CD14-positive monocyte (primary cell): ENCODE measurements at regions not wholly inside any gene's neighbourhood (a gene's known extent, or its start where the extent isn't known, plus 50 kb on each side); places are given as distances from the start of the nearest gene placed in this dataset.

Experiments used
- DNase-seq, 3 donors: peaks; one replicate each; pipeline ENCODE4 v3.0.0-alpha.2; 2011 to 2022
- H2AFZ ChIP-seq: 2 replicates; pipeline ENCODE4 v1.6.0; 2012; ENCODE audit warnings: mild to moderate bottlenecking, low read depth, low read length, inconsistent platforms; ENCODE audit not compliant: insufficient read depth, poor library complexity, severe bottlenecking
- H3K27ac ChIP-seq, 2 donors: 1 replicate in 1 of 2; 2 replicates in 1 of 2; pipeline ENCODE4 v1.5.1; 2012 to 2013; ENCODE audit warnings: low read length in 2 of 2, control low read depth in 1 of 2, inconsistent platforms in 1 of 2, low read depth in 1 of 2, mild to moderate bottlenecking in 1 of 2
- H3K27me3 ChIP-seq, 2 donors: one replicate each; pipeline versions ENCODE4 v1.6.0 to v1.6.1; 2011 to 2013; ENCODE audit warnings: low read length in 2 of 2; ENCODE audit not compliant: control insufficient read depth in 2 of 2, insufficient read depth in 2 of 2
- H3K36me3 ChIP-seq, 2 donors: replicated peaks in 1 of 2; 1 replicate in 1 of 2; 2 replicates in 1 of 2; pipeline versions ENCODE4 v1.5.1 to v1.6.1; 2012 to 2013; ENCODE audit warnings: low read length in 2 of 2, control low read depth in 1 of 2, inconsistent platforms in 1 of 2, mild to moderate bottlenecking in 1 of 2; ENCODE audit not compliant: insufficient read depth in 2 of 2, control insufficient read depth in 1 of 2
- H3K4me1 ChIP-seq, 2 donors: 1 replicate in 1 of 2; 2 replicates in 1 of 2; pipeline versions ENCODE4 v1.5.1 to v1.6.1; 2012 to 2013; ENCODE audit warnings: low read length in 2 of 2, control low read depth in 1 of 2, inconsistent platforms in 1 of 2, mild to moderate bottlenecking in 1 of 2, moderate library complexity in 1 of 2; ENCODE audit not compliant: insufficient read depth in 2 of 2, control insufficient read depth in 1 of 2
- H3K4me2 ChIP-seq: replicated peaks from 2 replicates; pipeline ENCODE3; 2012; ENCODE audit warnings: low read length, moderate library complexity, mild to moderate bottlenecking; ENCODE audit not compliant: poor library complexity, severe bottlenecking; ENCODE audit errors: extremely low read depth
- H3K4me3 ChIP-seq, 3 experiments: fragments of 200-600 bp in 1 of 3; sonication (generic) in 1 of 3; replicated peaks in 1 of 3; 1 replicate in 2 of 3; 2 replicates in 1 of 3; pipeline ENCODE4 v1.5.1; 2011 to 2013; ENCODE audit warnings: low read length in 3 of 3, mild to moderate bottlenecking in 3 of 3, control low read depth in 2 of 3, low read depth in 2 of 3, inconsistent platforms in 1 of 3, moderate library complexity in 1 of 3
- H3K79me2 ChIP-seq: 2 replicates; pipeline ENCODE4 v1.6.0; 2012; ENCODE audit warnings: mild to moderate bottlenecking, control low read depth, inconsistent platforms, low read length, moderate library complexity; ENCODE audit not compliant: insufficient read depth
- H3K9ac ChIP-seq: 2 replicates; pipeline ENCODE4 v1.6.0; 2017; ENCODE audit warnings: low read length, mild to moderate bottlenecking; ENCODE audit not compliant: insufficient read depth, poor library complexity, severe bottlenecking
- H3K9me3 ChIP-seq, 2 donors: replicated peaks in 1 of 2; 1 replicate in 1 of 2; 2 replicates in 1 of 2; pipeline versions ENCODE4 v1.5.1 to v1.6.1; 2012 to 2013; ENCODE audit warnings: low read length in 2 of 2, control low read depth in 1 of 2; ENCODE audit not compliant: control insufficient read depth in 1 of 2, insufficient read depth in 1 of 2
- H4K20me1 ChIP-seq: 2 replicates; pipeline ENCODE4 v1.6.0; 2012; ENCODE audit warnings: mild to moderate bottlenecking, low read length, control low read depth, moderate library complexity; ENCODE audit not compliant: insufficient read depth
- H3K27ac Mint-ChIP-seq, 7 donors: one replicate each; pipeline ENCODE4 v1.8.0; 2020; ENCODE audit warnings: mild to moderate bottlenecking in 7 of 7, mixed read lengths in 7 of 7, moderate library complexity in 6 of 7, inconsistent platforms in 2 of 7
- H3K27me3 Mint-ChIP-seq, 3 donors: one replicate each; pipeline ENCODE4 v1.8.0; 2021 to 2022; ENCODE audit warnings: low read depth in 3 of 3, mild to moderate bottlenecking in 3 of 3, mixed read lengths in 3 of 3, moderate library complexity in 3 of 3, inconsistent platforms in 1 of 3
- H3K36me3 Mint-ChIP-seq, 2 donors: one replicate each; pipeline ENCODE4 v1.8.0; 2020; ENCODE audit warnings: mixed read lengths in 2 of 2, inconsistent platforms in 1 of 2, mild to moderate bottlenecking in 1 of 2
- H3K4me1 Mint-ChIP-seq: one replicate; pipeline ENCODE4 v1.8.0; 2020; ENCODE audit warnings: mild to moderate bottlenecking, mixed read lengths
- H3K4me3 Mint-ChIP-seq, 2 donors: one replicate each; pipeline ENCODE4 v1.8.0; 2020; ENCODE audit warnings: mild to moderate bottlenecking in 2 of 2, mixed read lengths in 2 of 2, moderate library complexity in 1 of 2
- H3K9me3 Mint-ChIP-seq, 7 donors: one replicate each; pipeline ENCODE4 v1.8.0; 2020 to 2022; ENCODE audit warnings: mixed read lengths in 7 of 7, mild to moderate bottlenecking in 6 of 7, moderate library complexity in 6 of 7, inconsistent platforms in 2 of 7
- CTCF ChIP-seq: fragments of 200-600 bp; IDR thresholded peaks from one replicate; pipeline ENCODE4 v1.8.0; 2022; ENCODE audit warnings: antibody characterized with exemption, mild to moderate bottlenecking
- WGBS: methylation state at CpG from one replicate; pipeline ENCODE4 v1.1.5; 2013; ENCODE audit warnings: missing lambda C conversion rate; ENCODE audit not compliant: insufficient coverage; 5-methylcytosine and 5-hydroxymethylcytosine counted together
- intact Hi-C, 2 donors: fragments of 100-400 bp; cut with micrococcal nuclease; formaldehyde crosslinking; loops; one replicate each; pipeline versions ENCODE4 v1.15.0 to v1.15.1; 2023

DNA sequence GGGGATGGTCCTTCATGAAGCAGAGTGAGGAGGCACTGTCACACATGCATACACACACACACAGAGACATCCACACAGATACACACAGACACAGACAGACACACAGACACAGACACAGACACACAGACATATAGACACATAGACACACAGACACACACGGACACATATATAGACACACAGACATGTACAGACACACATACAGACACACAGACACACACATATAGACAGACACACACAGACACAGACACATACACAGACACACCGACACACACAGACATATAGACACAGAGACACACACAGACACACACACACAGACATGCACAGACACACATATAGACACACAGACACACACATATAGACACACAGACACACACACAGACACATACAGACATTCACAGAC, 173.9 kb downstream of the URI1 start:
- intact Hi-C loops, result no loop called here
- Mint-ChIP-seq H3K4me3 (no peak overlapping the region), H3K9me3 (peaks cover 0 to 3% (median 0%) of the 10 kb centered on the region in 7 donors), H3K27me3 (peaks cover 0 to 5% (median 5%) of the 10 kb centered on the region in 3 donors), H3K36me3 (no peaks in the 10 kb centered on the region), H3K27ac (no peak overlapping the region), H3K4me1 (no peaks in the 10 kb centered on the region)
- no peaks in the 10 kb centered on the region for H3K9me3 ChIP-seq
- H3K27me3 ChIP-seq, result no peaks in the 10 kb centered on the region
- H4K20me1 ChIP-seq, result no peaks in the 10 kb centered on the region
- no peak overlapping the region for H3K9ac ChIP-seq
- H3K36me3 ChIP-seq, result no peaks in the 10 kb centered on the region
- no peak overlapping the region for H3K4me2 ChIP-seq
- H3K4me3 ChIP-seq, result no peak overlapping the region
- H3K4me1 ChIP-seq, result no peaks in the 10 kb centered on the region
- WGBS, result 65% methylated on average over 2 of the region's 2 CpGs
- DNase-seq, result no peak
- no peaks in the 10 kb centered on the region for H3K79me2 ChIP-seq
- no peak overlapping the region for H3K27ac ChIP-seq
- TF ChIP-seq CTCF, result no peak
- no peak overlapping the region for H2AFZ ChIP-seq

GRCh38 chr19:30116530-30116929, 174.5 kb downstream of the URI1 start:
- no peak for DNase-seq
- Mint-ChIP-seq H3K27me3 (peaks cover 0 to 5% (median 2%) of the 10 kb centered on the region in 3 donors), H3K4me1 (no peaks in the 10 kb centered on the region), H3K27ac (no peak overlapping the region), H3K36me3 (no peaks in the 10 kb centered on the region), H3K4me3 (no peak overlapping the region), H3K9me3 (peaks cover 0 to 4% (median 0%) of the 10 kb centered on the region in 7 donors)
- no peak overlapping the region for H3K4me3 ChIP-seq
- H3K27ac ChIP-seq, result no peak overlapping the region
- H3K36me3 ChIP-seq, result no peaks in the 10 kb centered on the region
- H3K9ac ChIP-seq, result no peak overlapping the region
- intact Hi-C loops, result no loop called here
- no peak for TF ChIP-seq CTCF
- H3K79me2 ChIP-seq, result no peaks in the 10 kb centered on the region
- H4K20me1 ChIP-seq, result no peaks in the 10 kb centered on the region
- no peaks in the 10 kb centered on the region for H3K27me3 ChIP-seq
- H3K4me1 ChIP-seq, result no peaks in the 10 kb centered on the region
- H2AFZ ChIP-seq, result no peak overlapping the region
- H3K9me3 ChIP-seq, result no peaks in the 10 kb centered on the region
- H3K4me2 ChIP-seq, result no peak overlapping the region
